Chondrocyte (in vitro differentiated cells): ENCODE measurements at regions not wholly inside any gene's neighbourhood (a gene's known extent, or its start where the extent isn't known, plus 50 kb on each side); places are given as distances from the start of the nearest gene placed in this dataset.
A peak's percentile ranks its signal among the peaks of the same experiment; 100 is the strongest.

Experiments used
- DNase-seq: peaks from one replicate; pipeline ENCODE4 v3.0.0; 2021; ENCODE audit warnings: mixed read lengths, low spot score
- H3K27ac Mint-ChIP-seq: one replicate; pipeline ENCODE4 v1.8.0; 2021; ENCODE audit warnings: mild to moderate bottlenecking, moderate library complexity, mixed read lengths; ENCODE audit not compliant: unreplicated experiment
- H3K27me3 Mint-ChIP-seq: 2 replicates; pipeline ENCODE4 v1.8.0; 2021; ENCODE audit warnings: low read depth, mixed read lengths
- H3K36me3 Mint-ChIP-seq: 2 replicates; pipeline ENCODE4 v1.8.0; 2021; ENCODE audit warnings: low read depth, mixed read lengths
- H3K4me1 Mint-ChIP-seq: 2 replicates; pipeline ENCODE4 v1.8.0; 2021; ENCODE audit warnings: low read depth, mild to moderate bottlenecking, mixed read lengths
- H3K4me3 Mint-ChIP-seq: one replicate; pipeline ENCODE4 v1.8.0; 2021; ENCODE audit warnings: mild to moderate bottlenecking, moderate library complexity, mixed read lengths; ENCODE audit not compliant: unreplicated experiment
- H3K9me3 Mint-ChIP-seq: 2 replicates; pipeline ENCODE4 v1.8.0; 2021; ENCODE audit warnings: low read depth, mixed read lengths
- CTCF ChIP-seq: fragments of 200-600 bp; sonication (generic); IDR thresholded peaks from 2 replicates; pipeline ENCODE4 v1.5.0; 2021; ENCODE audit warnings: antibody characterized with exemption, mild to moderate bottlenecking, moderate library complexity

DNA sequence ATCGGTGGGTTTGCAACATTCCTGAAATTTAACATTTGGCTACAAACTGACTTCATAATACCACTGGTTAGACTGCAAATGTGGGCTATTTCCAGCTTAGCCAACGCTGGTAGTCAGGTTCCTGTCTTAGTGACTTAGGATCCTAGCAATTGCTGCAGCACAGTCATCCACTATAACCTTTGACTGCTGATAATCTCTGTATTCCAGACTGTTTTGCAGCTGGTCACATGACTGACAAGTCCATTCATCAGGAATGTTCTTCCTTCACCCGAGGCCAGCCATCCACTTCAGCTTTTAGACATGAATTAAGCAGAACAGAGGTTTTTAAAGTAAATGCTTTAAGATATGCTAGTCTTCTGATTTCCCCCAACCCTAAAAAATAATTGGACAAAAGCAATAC, 425.9 kb upstream of the MPDZ start:
- Mint-ChIP-seq H3K9me3 (peaks cover 17% of the 10 kb centered on the region), H3K4me3 (no peak overlapping the region), H3K27ac (peak overlapping the region; percentile 98), H3K27me3 (no peaks in the 10 kb centered on the region), H3K36me3 (peaks cover 11% of the 10 kb centered on the region), H3K4me1 (peaks cover 40% of the 10 kb centered on the region)
- DNase-seq, result no peak
- no peak for TF ChIP-seq CTCF

DNA sequence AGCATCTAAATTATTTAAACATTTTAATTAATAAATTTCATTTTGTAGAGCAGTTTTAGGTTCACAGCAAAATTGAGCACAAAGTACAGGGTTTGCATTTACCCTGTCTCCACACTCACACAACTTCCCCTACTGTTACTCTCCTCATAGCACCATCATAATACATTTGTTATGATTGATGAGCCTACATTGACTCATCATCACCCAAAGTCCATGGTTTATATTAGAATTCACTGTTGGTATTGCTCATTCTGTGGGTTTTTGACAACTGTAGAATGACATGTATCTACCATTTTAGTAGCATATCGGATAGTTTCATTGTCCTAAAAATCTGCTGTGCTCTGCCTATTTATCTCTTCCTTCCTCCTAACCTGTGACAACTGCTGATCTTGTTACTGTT, 411.1 kb upstream of the MPDZ start:
- Mint-ChIP-seq H3K36me3 (peaks cover 5% of the 10 kb centered on the region), H3K4me3 (no peak overlapping the region), H3K9me3 (peaks cover 32% of the 10 kb centered on the region), H3K27me3 (no peaks in the 10 kb centered on the region), H3K27ac (no peak overlapping the region), H3K4me1 (peaks cover 14% of the 10 kb centered on the region)
- no peak for TF ChIP-seq CTCF
- no peak for DNase-seq

GRCh38 chr9:13689925-13690324, 410.4 kb upstream of the MPDZ start:
- H3K4me3 Mint-ChIP-seq, result no peak overlapping the region
- peaks cover 26% of the 10 kb centered on the region for H3K9me3 Mint-ChIP-seq
- H3K36me3 Mint-ChIP-seq, result peaks cover 3% of the 10 kb centered on the region
- no peak overlapping the region for H3K27ac Mint-ChIP-seq
- no peak for DNase-seq
- H3K27me3 Mint-ChIP-seq, result no peaks in the 10 kb centered on the region
- H3K4me1 Mint-ChIP-seq, result peaks cover 14% of the 10 kb centered on the region
- TF ChIP-seq CTCF, result no peak

DNA sequence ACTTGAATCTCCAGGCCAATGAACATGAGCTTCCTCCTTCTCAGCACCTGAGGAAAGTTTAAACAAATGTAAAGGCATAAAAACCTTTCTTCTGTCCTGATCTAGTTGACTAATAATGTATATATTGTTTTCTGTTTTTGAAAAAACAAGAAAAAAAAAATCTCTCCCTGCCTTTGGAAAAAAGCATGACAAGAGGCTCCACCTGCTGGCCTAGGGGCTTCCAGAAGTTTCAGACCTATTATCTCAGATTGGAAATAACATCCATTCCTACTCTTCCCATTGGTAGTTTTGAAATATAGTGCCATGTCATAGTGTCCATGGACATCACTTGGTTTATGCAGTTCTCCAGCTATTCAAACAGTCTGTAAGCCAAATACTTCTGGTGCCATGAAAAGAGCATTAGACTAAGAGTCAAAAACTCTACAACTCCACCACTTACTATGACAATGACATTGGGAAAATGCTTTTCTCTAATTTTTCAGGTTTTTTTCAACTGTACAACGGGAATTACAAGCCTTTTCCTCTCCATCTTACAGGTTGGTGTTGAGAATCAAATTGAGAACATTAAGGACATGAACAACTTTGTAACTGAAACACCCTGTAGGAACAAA, 409.6 kb upstream of the MPDZ start:
- Mint-ChIP-seq H3K9me3 (peaks cover 19% of the 10 kb centered on the region), H3K4me1 (peaks cover 14% of the 10 kb centered on the region), H3K36me3 (no peaks in the 10 kb centered on the region), H3K27ac (no peak overlapping the region), H3K27me3 (no peaks in the 10 kb centered on the region), H3K4me3 (no peak overlapping the region)
- no peak for DNase-seq
- TF ChIP-seq CTCF, result peak; percentile 76

GRCh38 chr9:13688223-13688989, 408.9 kb upstream of the MPDZ start:
- TF ChIP-seq CTCF, result no peak
- no peak overlapping the region for H3K27ac Mint-ChIP-seq
- DNase-seq, result no peak

More at GRCh38 chr9:13688223-13688989, 408.9 kb upstream of the MPDZ start:
- Mint-ChIP-seq H3K4me1 (peaks cover 14% of the 10 kb centered on the region), H3K4me3 (no peak overlapping the region), H3K9me3 (peaks cover 14% of the 10 kb centered on the region), H3K36me3 (no peaks in the 10 kb centered on the region), H3K27me3 (no peaks in the 10 kb centered on the region)
